ENCODE measurements at regions not wholly inside any gene's neighbourhood (a gene's known extent, or its start where the extent isn't known, plus 50 kb on each side); places are given as distances from the start of the nearest gene placed in this dataset.

DNA sequence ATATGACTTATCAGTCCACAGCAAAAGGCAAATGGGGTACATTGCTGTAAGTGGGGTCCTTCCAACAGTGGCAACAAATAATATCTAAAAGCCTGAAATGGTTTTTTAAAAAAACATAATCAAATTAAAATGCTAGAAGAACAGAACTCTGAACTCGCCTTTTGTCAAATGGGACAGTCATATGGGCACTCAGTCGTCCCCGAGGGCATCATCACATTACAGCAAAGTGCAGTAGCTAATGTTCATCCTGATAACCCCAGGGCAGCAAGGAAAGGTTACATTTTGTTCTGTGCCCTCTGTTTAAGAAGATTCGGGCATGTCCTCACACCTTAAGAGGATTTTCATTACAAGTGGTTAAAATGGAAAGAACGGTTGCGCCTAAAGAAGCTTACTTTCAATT, 997.9 kb upstream of the TENM3 start:
- Histone ChIP-seq H3K79me2 (ENCODE audit: insufficient read depth, low read length) (no peaks in the 10 kb centered on the region), H3K4me3 (replicated peaks in 1 of 2; ENCODE audit: low read depth in 1 of 2, low read length in 2 of 2) (no peak overlapping the region), H3K4me1 (ENCODE audit: control insufficient read depth in 1 of 2, insufficient read depth in 2 of 2, low read length in 2 of 2) (no peaks in the 10 kb centered on the region), H3K9me3 (ENCODE audit: control insufficient read depth in 1 of 2, insufficient read depth in 1 of 2, low read depth in 1 of 2, low read length in 2 of 2) (no peaks in the 10 kb centered on the region), H2AFZ (ENCODE audit: low read depth, low read length, poor library complexity, severe bottlenecking) (no peak overlapping the region), H3K27me3 (ENCODE audit: insufficient read depth, low read length) (peaks cover 14% of the 10 kb centered on the region; the same call in 1 of the 2 replicates), H3K9me2 (ENCODE audit: insufficient read depth) (no peaks in the 10 kb centered on the region), H3K4me2 (ENCODE audit: low read length) (no peak overlapping the region), H3K36me3 (ENCODE audit: control insufficient read depth in 1 of 2, insufficient read depth in 2 of 2, low read length in 2 of 2) (no peaks in the 10 kb centered on the region), H3K9ac (ENCODE audit: low read length) (no peak overlapping the region), H4K20me1 (ENCODE audit: insufficient read depth) (no peaks in the 10 kb centered on the region), H3K27ac (ENCODE audit: low read depth, low read length) (no peak overlapping the region)
- POLR2A ChIA-PET, result no interaction called here
- CTCF ChIA-PET, result no interaction called here
- RAD21 ChIA-PET (ENCODE audit: low non-redundant PET in 1 of 2, low total read pairs in 2 of 2, uncharacterized antibody in 2 of 2, unreplicated experiment in 2 of 2), result no interaction called here
- intact Hi-C loops (cut with micrococcal nuclease), result no loop called here
- BruUV-seq (replicated peaks), result no TSS peak
- ATAC-seq (no peak), DNase-seq (ENCODE audit: low read depth, low spot score) (no peak)
- TF ChIP-seq YY1 (IDR thresholded peaks at IDR 0.05; ENCODE audit: extremely low read depth, insufficient replicate concordance, low read depth, low read length) (no peak), MAX (IDR thresholded peaks at IDR 0.05) (no peak), ZFX (IDR thresholded peaks at IDR 0.05) (no peak), CTCF (IDR thresholded peaks at IDR 0.05 in 2 of 3, conservative IDR thresholded peaks at IDR 0.05 in 1 of 3; ENCODE audit: borderline replicate concordance in 1 of 3, insufficient read depth in 1 of 3, low read depth in 2 of 3, low read length in 2 of 3) (no peak), TCF7L2 (IDR thresholded peaks at IDR 0.05; ENCODE audit: borderline replicate concordance, extremely low read depth, insufficient read depth, insufficient read length) (no peak), SRF (IDR thresholded peaks at IDR 0.05; ENCODE audit: low read depth) (no peak)

GRCh38 chr4:181249031-181249430, 994.2 kb upstream of the TENM3 start:
- Histone ChIP-seq H3K4me2 (ENCODE audit: low read length) (no peak overlapping the region), H3K27me3 (ENCODE audit: insufficient read depth, low read length) (peaks cover 14% of the 10 kb centered on the region; the same call in 1 of the 2 replicates), H3K36me3 (ENCODE audit: control insufficient read depth in 1 of 2, insufficient read depth in 2 of 2, low read length in 2 of 2) (no peaks in the 10 kb centered on the region), H3K9me2 (ENCODE audit: insufficient read depth) (no peaks in the 10 kb centered on the region), H3K4me3 (replicated peaks in 1 of 2; ENCODE audit: low read depth in 1 of 2, low read length in 2 of 2) (no peak overlapping the region), H4K20me1 (ENCODE audit: insufficient read depth) (no peaks in the 10 kb centered on the region), H3K9ac (ENCODE audit: low read length) (no peak overlapping the region), H3K79me2 (ENCODE audit: insufficient read depth, low read length) (no peaks in the 10 kb centered on the region), H3K27ac (ENCODE audit: low read depth, low read length) (no peak overlapping the region), H2AFZ (ENCODE audit: low read depth, low read length, poor library complexity, severe bottlenecking) (no peak overlapping the region), H3K9me3 (ENCODE audit: control insufficient read depth in 1 of 2, insufficient read depth in 1 of 2, low read depth in 1 of 2, low read length in 2 of 2) (no peaks in the 10 kb centered on the region), H3K4me1 (ENCODE audit: control insufficient read depth in 1 of 2, insufficient read depth in 2 of 2, low read length in 2 of 2) (no peaks in the 10 kb centered on the region)
- no peak for DNase-seq (ENCODE audit: low read depth, low spot score)
- POLR2A ChIA-PET, result no interaction called here
- ATAC-seq, result no peak
- RAD21 ChIA-PET (ENCODE audit: low non-redundant PET in 1 of 2, low total read pairs in 2 of 2, uncharacterized antibody in 2 of 2, unreplicated experiment in 2 of 2), result no interaction called here
- BruUV-seq (replicated peaks), result no TSS peak
- intact Hi-C loops (cut with micrococcal nuclease), result no loop called here
- CTCF ChIA-PET, result no interaction called here
- TF ChIP-seq EGR1 (IDR thresholded peaks at IDR 0.05; ENCODE audit: low read depth), result no peak
- TF ChIP-seq, protein P1, sequence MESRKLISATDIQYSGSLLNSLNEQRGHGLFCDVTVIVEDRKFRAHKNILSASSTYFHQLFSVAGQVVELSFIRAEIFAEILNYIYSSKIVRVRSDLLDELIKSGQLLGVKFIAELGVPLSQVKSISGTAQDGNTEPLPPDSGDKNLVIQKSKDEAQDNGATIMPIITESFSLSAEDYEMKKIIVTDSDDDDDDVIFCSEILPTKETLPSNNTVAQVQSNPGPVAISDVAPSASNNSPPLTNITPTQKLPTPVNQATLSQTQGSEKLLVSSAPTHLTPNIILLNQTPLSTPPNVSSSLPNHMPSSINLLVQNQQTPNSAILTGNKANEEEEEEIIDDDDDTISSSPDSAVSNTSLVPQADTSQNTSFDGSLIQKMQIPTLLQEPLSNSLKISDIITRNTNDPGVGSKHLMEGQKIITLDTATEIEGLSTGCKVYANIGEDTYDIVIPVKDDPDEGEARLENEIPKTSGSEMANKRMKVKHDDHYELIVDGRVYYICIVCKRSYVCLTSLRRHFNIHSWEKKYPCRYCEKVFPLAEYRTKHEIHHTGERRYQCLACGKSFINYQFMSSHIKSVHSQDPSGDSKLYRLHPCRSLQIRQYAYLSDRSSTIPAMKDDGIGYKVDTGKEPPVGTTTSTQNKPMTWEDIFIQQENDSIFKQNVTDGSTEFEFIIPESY (IDR thresholded peaks at IDR 0.05; ENCODE audit: extremely low read depth, insufficient replicate concordance, low read length), result no peak
- no peak for TF ChIP-seq ELF1 (IDR thresholded peaks at IDR 0.05; ENCODE audit: borderline replicate concordance, low read depth)
- TF ChIP-seq EZH2 (IDR thresholded peaks at IDR 0.05), result no peak
- TF ChIP-seq CEBPB (IDR thresholded peaks at IDR 0.05; ENCODE audit: low read depth), result no peak
- TF ChIP-seq, protein P2, sequence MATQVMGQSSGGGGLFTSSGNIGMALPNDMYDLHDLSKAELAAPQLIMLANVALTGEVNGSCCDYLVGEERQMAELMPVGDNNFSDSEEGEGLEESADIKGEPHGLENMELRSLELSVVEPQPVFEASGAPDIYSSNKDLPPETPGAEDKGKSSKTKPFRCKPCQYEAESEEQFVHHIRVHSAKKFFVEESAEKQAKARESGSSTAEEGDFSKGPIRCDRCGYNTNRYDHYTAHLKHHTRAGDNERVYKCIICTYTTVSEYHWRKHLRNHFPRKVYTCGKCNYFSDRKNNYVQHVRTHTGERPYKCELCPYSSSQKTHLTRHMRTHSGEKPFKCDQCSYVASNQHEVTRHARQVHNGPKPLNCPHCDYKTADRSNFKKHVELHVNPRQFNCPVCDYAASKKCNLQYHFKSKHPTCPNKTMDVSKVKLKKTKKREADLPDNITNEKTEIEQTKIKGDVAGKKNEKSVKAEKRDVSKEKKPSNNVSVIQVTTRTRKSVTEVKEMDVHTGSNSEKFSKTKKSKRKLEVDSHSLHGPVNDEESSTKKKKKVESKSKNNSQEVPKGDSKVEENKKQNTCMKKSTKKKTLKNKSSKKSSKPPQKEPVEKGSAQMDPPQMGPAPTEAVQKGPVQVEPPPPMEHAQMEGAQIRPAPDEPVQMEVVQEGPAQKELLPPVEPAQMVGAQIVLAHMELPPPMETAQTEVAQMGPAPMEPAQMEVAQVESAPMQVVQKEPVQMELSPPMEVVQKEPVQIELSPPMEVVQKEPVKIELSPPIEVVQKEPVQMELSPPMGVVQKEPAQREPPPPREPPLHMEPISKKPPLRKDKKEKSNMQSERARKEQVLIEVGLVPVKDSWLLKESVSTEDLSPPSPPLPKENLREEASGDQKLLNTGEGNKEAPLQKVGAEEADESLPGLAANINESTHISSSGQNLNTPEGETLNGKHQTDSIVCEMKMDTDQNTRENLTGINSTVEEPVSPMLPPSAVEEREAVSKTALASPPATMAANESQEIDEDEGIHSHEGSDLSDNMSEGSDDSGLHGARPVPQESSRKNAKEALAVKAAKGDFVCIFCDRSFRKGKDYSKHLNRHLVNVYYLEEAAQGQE (IDR thresholded peaks at IDR 0.05; ENCODE audit: low read depth), result no peak
- no peak for TF ChIP-seq POLR2AphosphoS5 (IDR thresholded peaks at IDR 0.05; ENCODE audit: low read depth, low read length)
- no peak for TF ChIP-seq POLR2A (IDR thresholded peaks at IDR 0.05; ENCODE audit: borderline replicate concordance, extremely low read depth, insufficient read depth, insufficient read length)

Measured in HCT116 (cell line).